Pancreas (tissue), 10 donors: ENCODE measurements at regions not wholly inside any gene's neighbourhood (a gene's known extent, or its start where the extent isn't known, plus 50 kb on each side); places are given as distances from the start of the nearest gene placed in this dataset.

Source experiments
- ATAC-seq, 4 donors: fragments of 200-7000 bp; cut with Tn5 transposase; one replicate each; pipeline versions ENCODE4 v1.8.0 to v1.9.1; 2020; ENCODE audit warnings: mild to moderate bottlenecking in 4 of 4, moderate library complexity in 4 of 4
- DNase-seq, 6 donors: peaks; one replicate each; pipeline ENCODE4 v3.0.0-alpha.2; 2020
- FAIRE-seq: peaks from 2 replicates; lab custom pipeline; 2012; peaks lifted over from hg19 to GRCh38; lab: Jason Lieb, UNC
- H3K27ac ChIP-seq, 4 donors: fragments of 200-600 bp; sonication (generic); 1 replicate in 3 of 4; 2 replicates in 1 of 4; pipeline versions ENCODE4 v1.5.0 to v1.8.0; 2020
- H3K27me3 ChIP-seq, 4 donors: fragments of 200-600 bp; one replicate each; pipeline ENCODE4 v1.8.0; 2021
- H3K36me3 ChIP-seq, 3 donors: fragments of 200-600 bp; sonication (generic) in 1 of 3; one replicate each; pipeline versions ENCODE4 v1.5.0 to v1.8.0; 2020 to 2021
- H3K4me1 ChIP-seq, 3 donors: fragments of 200-600 bp; one replicate each; pipeline ENCODE4 v1.8.0; 2021
- H3K4me3 ChIP-seq, 4 donors: fragments of 200-600 bp; sonication (generic) in 2 of 4; one replicate each; pipeline versions ENCODE4 v1.5.0 to v1.8.0; 2020 to 2021
- H3K9me3 ChIP-seq, 4 donors: fragments of 200-600 bp; one replicate each; pipeline ENCODE4 v1.8.0; 2021
- WGBS, 2 donors: extraction: QIAGEN DNeasy Blood & Tissue Kit; methylation state at CpG; one replicate each; pipeline ENCODE4 v1.1.7; 2013; 5-methylcytosine and 5-hydroxymethylcytosine counted together
- intact Hi-C, 3 donors: fragments of 100-400 bp; cut with DNase I; formaldehyde crosslinking; loops; one replicate each; pipeline versions ENCODE4 v1.11.1 to v1.14.2; 2022
- TF ChIP-seq, protein P1 (sequence below), 4 donors: fragments of 200-600 bp; sonication (generic) in 3 of 4; IDR thresholded peaks; one replicate each; pipeline versions ENCODE4 v1.5.0 to v1.8.0; 2021; ENCODE audit warnings: antibody characterized with exemption in 4 of 4
- donor health status: healthy with polysubstance abuse.
- donor health status: DM: no; HTN: no; CAD: no; lungs with moderate emphysema.
- donor health status: DM: no; HTN: no; CAD: no.
- donor health status: control.
- donor health status: control.
- donor health status: Bipolar disorder and iron deficiency.
- donor health status: DM: yes; HTN: yes; CAD: no.
- donor health status: DM: no; HTN: no; CAD: no.
- donor health status: DM: no; HTN: no; CAD: no.
- donor health status: DM: yes; HTN: yes; CAD: no.

GRCh38 chr11:134616038-134616437, 204.0 kb upstream of the B3GAT1 start:
- 53 to 61% methylated on average over 8 of the region's 8 CpGs for WGBS, 2 donors

GRCh38 chr11:134615041-134615615, 203.1 kb upstream of the B3GAT1 start:
- no peak overlapping the region for H3K4me3 ChIP-seq
- no peak for FAIRE-seq
- H3K9me3 ChIP-seq: no peaks in the 10 kb centered on the region
- 48 to 63% methylated on average over 5 of the region's 5 CpGs for WGBS, 2 donors
- ATAC-seq: no peak
- intact Hi-C loops: no loop called here
- no peak overlapping the region for H3K27ac ChIP-seq
- no peak for DNase-seq
- H3K4me1 ChIP-seq: no peaks in the 10 kb centered on the region
- TF ChIP-seq, protein P1, sequence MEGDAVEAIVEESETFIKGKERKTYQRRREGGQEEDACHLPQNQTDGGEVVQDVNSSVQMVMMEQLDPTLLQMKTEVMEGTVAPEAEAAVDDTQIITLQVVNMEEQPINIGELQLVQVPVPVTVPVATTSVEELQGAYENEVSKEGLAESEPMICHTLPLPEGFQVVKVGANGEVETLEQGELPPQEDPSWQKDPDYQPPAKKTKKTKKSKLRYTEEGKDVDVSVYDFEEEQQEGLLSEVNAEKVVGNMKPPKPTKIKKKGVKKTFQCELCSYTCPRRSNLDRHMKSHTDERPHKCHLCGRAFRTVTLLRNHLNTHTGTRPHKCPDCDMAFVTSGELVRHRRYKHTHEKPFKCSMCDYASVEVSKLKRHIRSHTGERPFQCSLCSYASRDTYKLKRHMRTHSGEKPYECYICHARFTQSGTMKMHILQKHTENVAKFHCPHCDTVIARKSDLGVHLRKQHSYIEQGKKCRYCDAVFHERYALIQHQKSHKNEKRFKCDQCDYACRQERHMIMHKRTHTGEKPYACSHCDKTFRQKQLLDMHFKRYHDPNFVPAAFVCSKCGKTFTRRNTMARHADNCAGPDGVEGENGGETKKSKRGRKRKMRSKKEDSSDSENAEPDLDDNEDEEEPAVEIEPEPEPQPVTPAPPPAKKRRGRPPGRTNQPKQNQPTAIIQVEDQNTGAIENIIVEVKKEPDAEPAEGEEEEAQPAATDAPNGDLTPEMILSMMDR (IDR thresholded peaks at IDR 0.05): no peak
- no peaks in the 10 kb centered on the region for H3K27me3 ChIP-seq
- no peaks in the 10 kb centered on the region for H3K36me3 ChIP-seq

More at GRCh38 chr11:134616038-134616437, 204.0 kb upstream of the B3GAT1 start:
- no peak for DNase-seq
- Histone ChIP-seq H3K4me3 (no peak overlapping the region), H3K9me3 (no peaks in the 10 kb centered on the region), H3K36me3 (no peaks in the 10 kb centered on the region), H3K27ac (no peak overlapping the region), H3K4me1 (no peaks in the 10 kb centered on the region), H3K27me3 (no peaks in the 10 kb centered on the region)
- TF ChIP-seq, protein P1 (IDR thresholded peaks at IDR 0.05): no peak
- ATAC-seq: no peak
- FAIRE-seq: no peak
- intact Hi-C loops: no loop called here

DNA sequence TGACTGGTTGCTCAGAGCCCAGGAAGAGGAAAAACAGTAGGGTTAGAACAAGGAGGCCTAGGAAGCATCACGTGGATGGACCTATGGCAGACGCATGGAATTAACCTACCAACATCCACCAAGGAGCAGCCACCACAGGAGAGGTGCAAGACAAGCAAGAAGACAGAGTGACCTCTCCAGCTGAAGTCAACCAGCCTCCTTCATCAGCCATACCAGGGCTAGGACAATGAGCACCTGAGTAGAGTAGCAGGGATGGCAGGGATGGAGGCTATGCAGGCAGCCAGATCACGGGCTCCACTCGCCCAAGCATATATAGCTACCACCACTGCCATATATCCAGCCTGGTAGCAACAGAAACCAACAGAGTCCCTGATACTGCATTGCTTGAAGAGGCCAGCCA, 202.1 kb upstream of the B3GAT1 start:
- FAIRE-seq: no peak
- ATAC-seq: no peak
- Histone ChIP-seq H3K4me1 (no peaks in the 10 kb centered on the region), H3K27me3 (no peaks in the 10 kb centered on the region), H3K4me3 (no peak overlapping the region), H3K27ac (no peak overlapping the region), H3K36me3 (no peaks in the 10 kb centered on the region), H3K9me3 (no peaks in the 10 kb centered on the region)
- intact Hi-C loops: no loop called here
- TF ChIP-seq, protein P1 (IDR thresholded peaks at IDR 0.05): no peak
- no peak for DNase-seq
- WGBS, 2 donors: 51 to 76% methylated on average over 4 of the region's 4 CpGs

GRCh38 chr11:134613646-134614045, 201.6 kb upstream of the B3GAT1 start:
- no peaks in the 10 kb centered on the region for H3K9me3 ChIP-seq
- TF ChIP-seq, protein P1 (IDR thresholded peaks at IDR 0.05): no peak
- DNase-seq (no peak), ATAC-seq (no peak), FAIRE-seq (no peak)
- intact Hi-C loops: no loop called here
- no peaks in the 10 kb centered on the region for H3K4me1 ChIP-seq
- no peak overlapping the region for H3K27ac ChIP-seq
- 76 to 93% methylated on average over 9 of the region's 9 CpGs for WGBS, 2 donors
- no peaks in the 10 kb centered on the region for H3K27me3 ChIP-seq
- no peaks in the 10 kb centered on the region for H3K36me3 ChIP-seq
- H3K4me3 ChIP-seq: no peak overlapping the region

DNA sequence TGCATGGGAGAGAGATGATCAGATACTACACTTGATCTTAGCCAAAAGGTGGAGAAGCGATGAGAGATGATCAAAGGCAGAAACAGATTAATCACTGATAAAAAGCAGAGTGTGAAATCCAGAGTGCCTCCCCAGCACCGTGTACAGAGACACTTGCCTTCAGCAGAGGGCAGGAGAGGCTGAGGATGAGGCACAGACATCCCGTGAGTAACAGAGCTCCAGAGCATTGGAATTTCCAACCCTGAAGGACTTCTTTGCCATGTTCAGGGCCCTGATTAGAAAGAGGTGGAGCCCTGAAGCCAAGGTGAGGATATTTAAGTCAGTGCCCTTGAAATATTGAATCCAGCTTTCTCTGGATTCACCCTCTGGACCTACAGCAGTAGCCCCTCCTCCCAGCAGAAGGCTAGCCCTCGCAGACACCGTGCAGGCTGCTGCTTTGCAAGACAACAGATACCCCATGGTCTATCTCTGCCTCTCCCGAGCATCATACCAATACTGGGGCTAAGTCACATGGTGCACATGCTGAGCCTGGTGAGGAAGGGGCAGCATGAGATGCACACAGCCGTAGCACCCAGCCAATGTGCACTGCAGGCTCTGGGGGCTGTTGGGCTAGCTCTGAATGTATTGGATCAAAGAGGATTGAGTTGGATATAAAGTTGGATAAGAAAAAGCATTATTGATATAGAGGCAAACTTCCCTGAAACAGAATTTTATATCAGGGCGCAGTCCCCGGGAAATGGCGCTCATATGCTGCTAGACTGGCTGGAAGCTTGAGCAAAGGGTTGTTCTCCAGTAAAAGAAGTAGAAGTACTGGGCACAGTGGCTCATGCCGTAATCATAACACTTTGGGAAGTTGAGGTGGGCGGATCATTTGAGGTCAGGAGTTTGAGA, 200.3 kb upstream of the B3GAT1 start:
- no peak for ATAC-seq
- Histone ChIP-seq H3K9me3 (no peaks in the 10 kb centered on the region), H3K4me3 (no peak overlapping the region), H3K36me3 (no peaks in the 10 kb centered on the region), H3K4me1 (no peaks in the 10 kb centered on the region), H3K27me3 (no peaks in the 10 kb centered on the region), H3K27ac (no peak overlapping the region)
- no peak for DNase-seq
- intact Hi-C loops: no loop called here
- FAIRE-seq: no peak
- TF ChIP-seq, protein P1 (IDR thresholded peaks at IDR 0.05): no peak
- 56 to 74% methylated on average over 12 of the region's 12 CpGs for WGBS, 2 donors
